Heart left ventricle (tissue), 16 donors: ENCODE measurements at regions not wholly inside any gene's neighbourhood (a gene's known extent, or its start where the extent isn't known, plus 50 kb on each side); places are given as distances from the start of the nearest gene placed in this dataset.

Experiments used
- ATAC-seq, 4 donors: fragments of 200-7000 bp; cut with Tn5 transposase; one replicate each; pipeline ENCODE4 v1.9.1; 2020 to 2022; ENCODE audit warnings: moderate library complexity in 4 of 4, mild to moderate bottlenecking in 3 of 4, moderate number of reproducible peaks in 1 of 4
- DNase-seq, 5 donors: peaks; one replicate each; pipeline ENCODE4 v3.0.0-alpha.2; 2020
- H3K27ac ChIP-seq, 12 donors: fragments of 200-600 bp; sonication (generic) in 4 of 12; one replicate each; pipeline versions ENCODE4 v1.5.0 to v1.8.0; 2016 to 2022; ENCODE audit warnings: mild to moderate bottlenecking in 2 of 12
- H3K27me3 ChIP-seq, 9 donors: fragments of 200-600 bp; sonication (generic) in 2 of 9; one replicate each; pipeline versions ENCODE4 v1.5.1 to v1.8.0; 2016 to 2022; ENCODE audit warnings: mild to moderate bottlenecking in 3 of 9
- H3K36me3 ChIP-seq, 9 donors: fragments of 200-600 bp; sonication (generic) in 2 of 9; one replicate each; pipeline versions ENCODE4 v1.5.0 to v1.8.0; 2018 to 2022; ENCODE audit warnings: mild to moderate bottlenecking in 2 of 9
- H3K4me1 ChIP-seq, 12 donors: fragments of 200-600 bp; sonication (generic) in 4 of 12; one replicate each; pipeline versions ENCODE4 v1.5.0 to v1.8.0; 2016 to 2022; ENCODE audit warnings: mild to moderate bottlenecking in 3 of 12
- H3K4me3 ChIP-seq, 12 donors: fragments of 200-600 bp; sonication (generic) in 4 of 12; one replicate each; pipeline versions ENCODE4 v1.5.0 to v1.8.0; 2017 to 2022; ENCODE audit warnings: mild to moderate bottlenecking in 9 of 12, moderate library complexity in 4 of 12
- H3K9me3 ChIP-seq, 12 donors: fragments of 200-600 bp; sonication (generic) in 4 of 12; one replicate each; pipeline versions ENCODE4 v1.5.0 to v1.8.0; 2016 to 2022; ENCODE audit warnings: mild to moderate bottlenecking in 1 of 12
- POLR2A ChIP-seq, 2 donors: fragments of 450-650 bp; IDR thresholded peaks; one replicate each; pipeline ENCODE4 v1.6.1; 2017; ENCODE audit warnings: antibody characterized with exemption in 2 of 2, mild to moderate bottlenecking in 2 of 2, moderate library complexity in 2 of 2
- WGBS, 4 donors: extraction: QIAGEN DNeasy Blood & Tissue Kit in 2 of 4; methylation state at CpG; one replicate each; pipeline versions ENCODE4 v1.1.5 to v1.1.7; 2013 to 2018; 5-methylcytosine and 5-hydroxymethylcytosine counted together
- intact Hi-C, 10 donors: fragments of 100-400 bp; cut with DNase I; formaldehyde crosslinking; loops; one replicate each; pipeline versions ENCODE4 v1.11.1 to v1.14.2; 2022
- TF ChIP-seq, protein P1 (sequence below), 12 donors: fragments of 200-600 bp; sonication (generic) in 4 of 12; IDR thresholded peaks; one replicate each; pipeline versions ENCODE4 v1.5.0 to v1.8.0; 2018 to 2022; ENCODE audit warnings: antibody characterized with exemption in 12 of 12, mild to moderate bottlenecking in 5 of 12
- donor health status: ischemic (EF 13 %, LVEDD 7.1; RV severe dilation, severe dysfunction).
- donor health status: healthy with polysubstance abuse.
- donor health status: DM: no; HTN: yes; CAD: no.
- donor health status: DM: no; HTN: no; CAD: no.
- donor health status: ischemic (EF 25% LVEDD 6.9; RV normal size, moderate dysfunction).
- donor health status: ischemic (EF 25% LVEDD 5.7; RV mildly dilated, moderate dysfunction).
- donor health status: healthy.
- donor health status: DM: yes; HTN: yes; CAD: no.
- donor health status: ischemic (EF 35%, LVEDD 5.7; RV mildly dilated, moderate dysfunction).
- donor health status: nonischemic (EF 11% LVEDD 7.7; RV severe dilation, severe dysfunction).
- donor health status: DM: yes; HTN: yes; CAD: no.
- donor health status: PGD.
- donor health status: ischemic (EF 29% LVEDD 5.4; RV normal size, mild dysfunction).
- donor health status: nonischemic (EF 23%, LVEDD 6.1; RV moderate dilation, normal function).

DNA sequence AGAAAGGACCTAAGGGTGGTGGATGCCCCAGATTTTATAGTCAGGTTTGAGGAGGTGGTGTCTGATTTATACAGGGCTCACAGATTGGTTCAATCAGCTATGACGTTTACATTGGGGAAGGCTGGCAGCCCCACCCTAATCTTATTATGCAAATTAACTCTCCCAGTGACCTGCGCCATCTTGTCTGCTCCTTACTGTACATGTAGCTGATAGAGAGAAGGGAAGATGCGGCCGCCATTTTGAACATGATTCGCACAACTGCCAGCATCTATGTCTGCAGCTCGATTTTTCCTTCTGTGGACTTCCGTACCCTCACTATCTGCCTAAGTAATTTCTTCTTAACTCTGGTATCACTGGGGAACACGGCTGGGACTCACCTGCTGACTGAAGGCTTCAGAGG is 619.0 kb upstream of the DPP6 start:
- no peak overlapping the region for H3K4me3 ChIP-seq
- intact Hi-C loops, result no loop called here
- no peak for ATAC-seq
- no peaks in the 10 kb centered on the region for H3K27me3 ChIP-seq
- no peak overlapping the region for H3K27ac ChIP-seq
- TF ChIP-seq POLR2A (IDR thresholded peaks at IDR 0.05), result no peak
- TF ChIP-seq, protein P1, sequence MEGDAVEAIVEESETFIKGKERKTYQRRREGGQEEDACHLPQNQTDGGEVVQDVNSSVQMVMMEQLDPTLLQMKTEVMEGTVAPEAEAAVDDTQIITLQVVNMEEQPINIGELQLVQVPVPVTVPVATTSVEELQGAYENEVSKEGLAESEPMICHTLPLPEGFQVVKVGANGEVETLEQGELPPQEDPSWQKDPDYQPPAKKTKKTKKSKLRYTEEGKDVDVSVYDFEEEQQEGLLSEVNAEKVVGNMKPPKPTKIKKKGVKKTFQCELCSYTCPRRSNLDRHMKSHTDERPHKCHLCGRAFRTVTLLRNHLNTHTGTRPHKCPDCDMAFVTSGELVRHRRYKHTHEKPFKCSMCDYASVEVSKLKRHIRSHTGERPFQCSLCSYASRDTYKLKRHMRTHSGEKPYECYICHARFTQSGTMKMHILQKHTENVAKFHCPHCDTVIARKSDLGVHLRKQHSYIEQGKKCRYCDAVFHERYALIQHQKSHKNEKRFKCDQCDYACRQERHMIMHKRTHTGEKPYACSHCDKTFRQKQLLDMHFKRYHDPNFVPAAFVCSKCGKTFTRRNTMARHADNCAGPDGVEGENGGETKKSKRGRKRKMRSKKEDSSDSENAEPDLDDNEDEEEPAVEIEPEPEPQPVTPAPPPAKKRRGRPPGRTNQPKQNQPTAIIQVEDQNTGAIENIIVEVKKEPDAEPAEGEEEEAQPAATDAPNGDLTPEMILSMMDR (IDR thresholded peaks at IDR 0.05), result no peak
- WGBS, 4 donors, result 81 to 88% (median 86%) methylated on average over 8 of the region's 8 CpGs
- no peak for DNase-seq
- no peaks in the 10 kb centered on the region for H3K4me1 ChIP-seq
- H3K9me3 ChIP-seq, result peaks cover 0 to 8% (median 0%) of the 10 kb centered on the region in 12 donors
- H3K36me3 ChIP-seq, result no peaks in the 10 kb centered on the region

DNA sequence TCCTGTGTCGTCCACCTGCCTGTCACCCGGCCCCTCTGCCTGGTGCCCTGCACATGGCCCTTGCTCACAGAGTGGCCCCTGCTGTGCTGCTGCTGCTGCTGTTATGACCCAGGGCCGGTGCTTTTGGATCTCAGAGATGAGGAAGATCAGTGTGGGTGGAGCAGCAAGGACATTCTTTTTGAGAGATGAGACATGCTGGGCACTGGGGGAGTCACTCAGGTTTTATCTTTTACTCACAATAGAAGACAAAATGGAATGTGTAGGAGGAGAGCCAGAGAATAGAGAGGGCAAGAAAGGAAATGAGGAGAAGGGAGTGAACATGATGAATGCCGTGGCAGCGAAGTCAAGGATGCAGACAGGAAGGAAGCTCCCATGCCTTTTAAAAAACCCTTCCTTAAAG is 611.5 kb upstream of the DPP6 start:
- H3K27me3 ChIP-seq, result no peaks in the 10 kb centered on the region
- H3K36me3 ChIP-seq, result no peaks in the 10 kb centered on the region
- no peak overlapping the region for H3K27ac ChIP-seq
- no peak for TF ChIP-seq POLR2A (IDR thresholded peaks at IDR 0.05)
- TF ChIP-seq, protein P1 (IDR thresholded peaks at IDR 0.05), result no peak
- H3K9me3 ChIP-seq, result no peaks in the 10 kb centered on the region
- 53 to 57% (median 56%) methylated on average over 4 to 5 of the region's 5 CpGs for WGBS, 4 donors
- no peaks in the 10 kb centered on the region for H3K4me1 ChIP-seq
- no peak for DNase-seq
- no peak for ATAC-seq
- intact Hi-C loops, result no loop called here
- H3K4me3 ChIP-seq, result no peak overlapping the region

DNA sequence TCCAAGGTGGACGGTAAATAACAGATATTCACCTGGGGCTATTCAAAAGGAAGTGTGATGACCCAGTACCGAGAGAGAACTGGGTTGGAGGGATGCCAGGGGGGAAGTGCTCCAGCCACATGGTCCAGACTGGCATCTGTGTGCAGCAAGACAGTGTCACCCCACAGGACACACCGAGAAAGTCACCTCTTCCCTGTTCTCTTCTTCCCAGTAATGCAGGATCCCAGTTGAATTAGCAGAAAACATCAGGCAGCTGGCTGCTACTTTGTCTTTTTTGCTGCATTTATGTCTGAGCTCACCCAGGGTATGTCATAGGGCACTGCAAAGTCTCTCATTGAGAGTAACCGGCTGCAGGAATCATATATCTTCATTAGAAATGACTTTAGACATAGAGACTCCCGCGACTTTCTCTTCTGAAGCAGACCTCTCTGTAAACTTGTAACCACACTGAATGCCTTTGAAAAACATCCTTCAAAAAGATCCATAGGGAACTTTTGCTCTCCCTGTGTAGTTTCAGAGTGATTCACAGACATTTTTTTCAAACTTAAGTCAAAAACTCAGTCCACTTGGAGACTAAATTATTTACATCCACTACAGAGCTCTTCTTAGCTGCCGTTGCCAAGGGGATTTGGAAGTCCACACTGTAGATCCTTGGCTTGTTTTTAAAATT is 609.0 kb upstream of the DPP6 start:
- intact Hi-C loops, result no loop called here
- Histone ChIP-seq H3K9me3 (no peaks in the 10 kb centered on the region), H3K4me3 (no peak overlapping the region), H3K4me1 (no peaks in the 10 kb centered on the region), H3K27ac (no peak overlapping the region), H3K36me3 (no peaks in the 10 kb centered on the region), H3K27me3 (no peaks in the 10 kb centered on the region)
- DNase-seq (no peak), ATAC-seq (no peak)
- TF ChIP-seq, protein P1 (IDR thresholded peaks at IDR 0.05), result no peak
- 57 to 64% (median 62%) methylated on average over 7 of the region's 7 CpGs for WGBS, 4 donors

DNA sequence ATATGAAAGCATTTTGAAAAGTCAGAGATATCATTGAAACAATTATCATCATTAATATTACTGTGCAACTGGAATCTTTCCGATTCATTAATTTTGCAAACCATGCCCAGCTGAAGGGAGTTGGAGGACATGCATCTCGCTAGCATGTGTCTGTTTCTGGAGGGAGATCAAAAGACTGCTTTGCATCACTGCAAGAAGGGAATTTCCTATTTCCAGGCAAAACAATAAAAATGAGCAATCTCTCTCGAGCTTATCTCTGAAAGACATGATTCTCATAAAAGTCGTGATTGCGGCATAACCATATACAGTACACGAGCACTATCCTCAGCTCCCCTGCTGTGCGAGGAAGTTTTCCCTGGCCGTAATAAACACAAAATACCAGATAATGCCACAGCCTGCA is 607.6 kb upstream of the DPP6 start:
- intact Hi-C loops, result no loop called here
- Histone ChIP-seq H3K4me1 (no peaks in the 10 kb centered on the region), H3K27ac (no peak overlapping the region), H3K27me3 (no peaks in the 10 kb centered on the region), H3K9me3 (no peaks in the 10 kb centered on the region), H3K36me3 (no peaks in the 10 kb centered on the region), H3K4me3 (no peak overlapping the region)
- ATAC-seq, result no peak
- no peak for DNase-seq
- no peak for TF ChIP-seq POLR2A (IDR thresholded peaks at IDR 0.05)
- TF ChIP-seq, protein P1 (IDR thresholded peaks at IDR 0.05), result no peak
- 75 to 84% (median 78%) methylated on average over 8 of the region's 8 CpGs for WGBS, 4 donors
